Astrocyte (in vitro differentiated cells and primary cell): ENCODE measurements at regions not wholly inside any gene's neighbourhood (a gene's known extent, or its start where the extent isn't known, plus 50 kb on each side); places are given as distances from the start of the nearest gene placed in this dataset.

ENCODE experiments used
- EZH2 ChIP-seq: IDR thresholded peaks from 2 replicates; pipeline ENCODE4 v1.6.1; 2012; ENCODE audit warnings: mild to moderate bottlenecking, low read length, inconsistent platforms; ENCODE audit not compliant: insufficient read depth
- TF ChIP-seq, protein P1 (sequence below): IDR thresholded peaks from 2 replicates; pipeline ENCODE4 v1.5.1; 2011; ENCODE audit warnings: low read depth, mild to moderate bottlenecking, inconsistent platforms, low read length, moderate library complexity; ENCODE audit not compliant: insufficient read depth

DNA sequence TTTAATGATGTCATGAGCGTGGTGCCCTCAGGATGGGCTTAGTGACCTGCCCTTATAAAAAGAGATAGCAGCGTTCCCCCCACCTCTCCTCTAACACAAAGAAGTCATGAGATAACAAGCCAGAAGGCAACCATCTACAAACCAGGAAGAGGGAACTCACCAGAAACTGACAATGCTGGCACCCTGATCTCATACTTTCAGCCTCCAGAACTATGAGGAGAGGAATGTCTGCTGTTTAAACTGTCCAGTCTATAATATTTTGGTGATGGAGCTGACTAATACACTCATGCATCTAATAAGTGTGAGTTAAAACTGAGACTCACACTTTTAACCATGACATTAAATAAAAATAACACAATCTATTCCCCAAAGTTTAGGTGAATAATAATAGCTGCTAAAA lies 156.1 kb upstream of the SPEF2 start:
- TF ChIP-seq, protein P1, sequence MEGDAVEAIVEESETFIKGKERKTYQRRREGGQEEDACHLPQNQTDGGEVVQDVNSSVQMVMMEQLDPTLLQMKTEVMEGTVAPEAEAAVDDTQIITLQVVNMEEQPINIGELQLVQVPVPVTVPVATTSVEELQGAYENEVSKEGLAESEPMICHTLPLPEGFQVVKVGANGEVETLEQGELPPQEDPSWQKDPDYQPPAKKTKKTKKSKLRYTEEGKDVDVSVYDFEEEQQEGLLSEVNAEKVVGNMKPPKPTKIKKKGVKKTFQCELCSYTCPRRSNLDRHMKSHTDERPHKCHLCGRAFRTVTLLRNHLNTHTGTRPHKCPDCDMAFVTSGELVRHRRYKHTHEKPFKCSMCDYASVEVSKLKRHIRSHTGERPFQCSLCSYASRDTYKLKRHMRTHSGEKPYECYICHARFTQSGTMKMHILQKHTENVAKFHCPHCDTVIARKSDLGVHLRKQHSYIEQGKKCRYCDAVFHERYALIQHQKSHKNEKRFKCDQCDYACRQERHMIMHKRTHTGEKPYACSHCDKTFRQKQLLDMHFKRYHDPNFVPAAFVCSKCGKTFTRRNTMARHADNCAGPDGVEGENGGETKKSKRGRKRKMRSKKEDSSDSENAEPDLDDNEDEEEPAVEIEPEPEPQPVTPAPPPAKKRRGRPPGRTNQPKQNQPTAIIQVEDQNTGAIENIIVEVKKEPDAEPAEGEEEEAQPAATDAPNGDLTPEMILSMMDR: no peak
- TF ChIP-seq EZH2: no peak
